Thyroid gland (tissue), 4 donors: ENCODE measurements at regions not wholly inside any gene's neighbourhood (a gene's known extent, or its start where the extent isn't known, plus 50 kb on each side); places are given as distances from the start of the nearest gene placed in this dataset.

Experiments
- DNase-seq, 2 donors: peaks; one replicate each; pipeline ENCODE4 v3.0.0-alpha.2; 2019
- H3K27ac ChIP-seq, 3 donors: fragments of 200-600 bp; sonication (generic); 1 replicate in 2 of 3; 2 replicates in 1 of 3; pipeline ENCODE4 v1.5.1; 2016 to 2019; ENCODE audit warnings: mild to moderate bottlenecking in 1 of 3, moderate library complexity in 1 of 3
- H3K27me3 ChIP-seq: fragments of 200-600 bp; sonication (generic); one replicate; pipeline ENCODE4 v1.5.1; 2019
- H3K36me3 ChIP-seq, 2 donors: fragments of 200-600 bp; sonication (generic); one replicate each; pipeline ENCODE4 v1.5.1; 2016 to 2019
- H3K4me1 ChIP-seq, 2 donors: fragments of 200-600 bp; sonication (generic); one replicate each; pipeline ENCODE4 v1.5.1; 2017 to 2019
- H3K4me3 ChIP-seq, 3 donors: fragments of 200-600 bp; sonication (generic); replicated peaks in 1 of 3; 1 replicate in 2 of 3; 2 replicates in 1 of 3; pipeline ENCODE4 v1.5.1; 2016; ENCODE audit warnings: mild to moderate bottlenecking in 1 of 3
- H3K9me3 ChIP-seq: fragments of 200-600 bp; sonication (generic); one replicate; pipeline ENCODE4 v1.5.1; 2017
- POLR2A ChIP-seq, 2 donors: fragments of 450-650 bp; IDR thresholded peaks; one replicate each; pipeline ENCODE4 v1.6.1; 2017; ENCODE audit warnings: antibody characterized with exemption in 2 of 2, mild to moderate bottlenecking in 2 of 2, moderate library complexity in 1 of 2
- WGBS, 2 donors: methylation state at CpG; one replicate each; pipeline ENCODE4 v1.1.5; 2017; 5-methylcytosine and 5-hydroxymethylcytosine counted together
- intact Hi-C: fragments of 100-400 bp; cut with DNase I; formaldehyde crosslinking; loops from one replicate; pipeline ENCODE4 v1.15.1; 2023
- TF ChIP-seq, protein P1 (sequence below), 6 experiments: fragments of 200-600 bp in 3 of 6; fragments of 450-650 bp in 3 of 6; sonication (generic) in 3 of 6; IDR thresholded peaks; one replicate each; pipeline ENCODE4 v1.5.1; 2016 to 2019; ENCODE audit warnings: antibody characterized with exemption in 6 of 6, mild to moderate bottlenecking in 2 of 6, inconsistent platforms in 1 of 6, moderate library complexity in 1 of 6

DNA sequence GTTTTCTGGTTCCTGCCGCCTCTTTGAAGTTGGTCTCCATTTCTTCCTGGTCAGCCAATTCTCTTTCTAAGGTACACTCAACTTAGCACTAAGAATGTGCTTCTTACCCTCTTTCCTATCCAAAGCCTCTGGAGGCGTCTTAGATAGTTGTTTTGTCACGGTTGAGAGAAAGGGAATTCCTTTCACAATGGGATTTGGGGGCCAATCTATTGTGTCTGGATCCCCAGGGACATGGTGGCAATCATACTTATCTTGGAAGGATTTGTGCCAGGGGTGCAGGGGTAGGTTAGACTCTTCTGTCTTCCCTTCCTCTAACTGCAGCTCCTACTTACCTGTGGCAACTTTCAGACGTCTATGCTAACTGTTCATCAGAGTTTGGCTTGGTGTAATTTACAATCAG is 287.1 kb downstream of the SOX2 start:
- H3K27me3 ChIP-seq: no peaks in the 10 kb centered on the region
- no peaks in the 10 kb centered on the region for H3K4me1 ChIP-seq
- no peak overlapping the region for H3K27ac ChIP-seq
- no peaks in the 10 kb centered on the region for H3K9me3 ChIP-seq
- 84 to 91% methylated on average over 4 of the region's 4 CpGs for WGBS, 2 donors
- no peak overlapping the region for H3K4me3 ChIP-seq
- H3K36me3 ChIP-seq: no peaks in the 10 kb centered on the region
- intact Hi-C loops: no loop called here
- DNase-seq: no peak
- no peak for TF ChIP-seq POLR2A (IDR thresholded peaks at IDR 0.05)
- TF ChIP-seq, protein P1, sequence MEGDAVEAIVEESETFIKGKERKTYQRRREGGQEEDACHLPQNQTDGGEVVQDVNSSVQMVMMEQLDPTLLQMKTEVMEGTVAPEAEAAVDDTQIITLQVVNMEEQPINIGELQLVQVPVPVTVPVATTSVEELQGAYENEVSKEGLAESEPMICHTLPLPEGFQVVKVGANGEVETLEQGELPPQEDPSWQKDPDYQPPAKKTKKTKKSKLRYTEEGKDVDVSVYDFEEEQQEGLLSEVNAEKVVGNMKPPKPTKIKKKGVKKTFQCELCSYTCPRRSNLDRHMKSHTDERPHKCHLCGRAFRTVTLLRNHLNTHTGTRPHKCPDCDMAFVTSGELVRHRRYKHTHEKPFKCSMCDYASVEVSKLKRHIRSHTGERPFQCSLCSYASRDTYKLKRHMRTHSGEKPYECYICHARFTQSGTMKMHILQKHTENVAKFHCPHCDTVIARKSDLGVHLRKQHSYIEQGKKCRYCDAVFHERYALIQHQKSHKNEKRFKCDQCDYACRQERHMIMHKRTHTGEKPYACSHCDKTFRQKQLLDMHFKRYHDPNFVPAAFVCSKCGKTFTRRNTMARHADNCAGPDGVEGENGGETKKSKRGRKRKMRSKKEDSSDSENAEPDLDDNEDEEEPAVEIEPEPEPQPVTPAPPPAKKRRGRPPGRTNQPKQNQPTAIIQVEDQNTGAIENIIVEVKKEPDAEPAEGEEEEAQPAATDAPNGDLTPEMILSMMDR (IDR thresholded peaks at IDR 0.05): no peak

DNA sequence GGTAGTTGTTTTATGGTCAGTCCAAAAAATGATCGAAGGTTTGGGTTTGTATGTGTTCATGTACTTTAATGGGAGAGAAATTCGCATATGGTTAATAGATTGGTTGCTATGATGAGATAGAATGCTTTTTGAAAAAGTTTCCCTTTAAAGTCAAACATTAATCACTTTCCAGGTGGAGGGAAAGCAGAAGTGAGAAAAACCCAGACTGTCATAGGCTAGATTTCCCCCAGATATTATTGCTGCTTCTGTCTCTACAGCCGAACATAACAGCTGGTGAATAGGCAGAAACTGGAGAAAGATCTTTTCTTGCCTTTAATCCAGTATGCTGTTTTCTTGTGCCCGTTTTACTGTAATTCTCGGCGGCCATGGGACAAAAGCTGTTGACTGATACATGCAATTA is 287.6 kb downstream of the SOX2 start:
- no peak overlapping the region for H3K27ac ChIP-seq
- TF ChIP-seq POLR2A (IDR thresholded peaks at IDR 0.05): no peak
- TF ChIP-seq, protein P1 (IDR thresholded peaks at IDR 0.05): no peak
- no peaks in the 10 kb centered on the region for H3K36me3 ChIP-seq
- 86 to 89% methylated on average over 6 of the region's 6 CpGs for WGBS, 2 donors
- H3K4me3 ChIP-seq: no peak overlapping the region
- intact Hi-C loops: no loop called here
- DNase-seq: no peak
- no peaks in the 10 kb centered on the region for H3K27me3 ChIP-seq
- no peaks in the 10 kb centered on the region for H3K4me1 ChIP-seq
- H3K9me3 ChIP-seq: no peaks in the 10 kb centered on the region

DNA sequence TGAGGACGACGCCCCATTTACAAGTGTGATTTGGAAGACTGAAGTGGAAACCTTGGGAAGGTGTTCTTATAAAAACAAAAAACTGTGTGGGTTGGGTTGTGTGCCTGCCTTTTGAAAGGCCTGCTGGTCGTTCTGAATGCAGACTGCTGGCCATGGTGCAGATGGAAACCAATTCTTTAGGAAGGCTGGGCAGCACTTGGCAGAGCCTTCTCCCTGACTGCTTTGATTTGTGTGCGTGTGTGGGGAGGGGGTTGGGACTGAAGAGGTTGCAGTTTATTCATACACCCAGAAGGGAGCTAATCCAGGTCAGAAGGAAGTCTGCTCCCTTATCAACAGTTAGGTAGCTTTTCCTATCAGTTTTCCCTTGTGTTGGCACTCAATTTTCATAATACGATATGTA is 288.7 kb downstream of the SOX2 start:
- DNase-seq: no peak
- TF ChIP-seq, protein P1 (IDR thresholded peaks at IDR 0.05): no peak
- no peak for TF ChIP-seq POLR2A (IDR thresholded peaks at IDR 0.05)
- 44 to 55% methylated on average over 5 of the region's 5 CpGs for WGBS, 2 donors
- no peaks in the 10 kb centered on the region for H3K4me1 ChIP-seq
- H3K27me3 ChIP-seq: no peaks in the 10 kb centered on the region
- intact Hi-C loops: no loop called here
- no peaks in the 10 kb centered on the region for H3K36me3 ChIP-seq
- H3K27ac ChIP-seq: no peak overlapping the region
- H3K4me3 ChIP-seq: no peak overlapping the region
- H3K9me3 ChIP-seq: no peaks in the 10 kb centered on the region

DNA sequence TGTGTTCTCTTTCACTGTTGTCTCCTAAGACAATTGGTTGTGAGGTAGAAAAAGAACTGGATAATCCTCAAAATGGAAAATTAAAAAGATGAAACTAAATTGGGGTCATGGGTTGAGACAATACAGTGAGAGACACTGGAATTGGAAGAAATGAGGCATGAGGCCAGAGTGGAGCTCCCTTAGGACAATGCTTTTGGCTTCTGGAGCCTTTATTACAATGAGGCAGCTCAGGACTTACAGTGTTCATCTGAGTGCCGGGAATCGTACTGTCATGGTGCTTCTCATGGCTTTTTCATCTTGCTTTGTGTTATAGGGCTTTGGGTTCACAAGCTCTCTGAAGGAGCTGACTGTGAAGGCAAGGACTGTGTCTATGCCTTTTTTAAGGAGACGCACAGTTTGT is 293.5 kb downstream of the SOX2 start:
- TF ChIP-seq, protein P1 (IDR thresholded peaks at IDR 0.05): no peak
- Histone ChIP-seq H3K27ac (no peak overlapping the region), H3K27me3 (no peaks in the 10 kb centered on the region), H3K36me3 (no peaks in the 10 kb centered on the region), H3K4me1 (no peaks in the 10 kb centered on the region), H3K9me3 (no peaks in the 10 kb centered on the region), H3K4me3 (no peak overlapping the region)
- intact Hi-C loops: no loop called here
- no peak for DNase-seq
- WGBS, 2 donors: 84 to 89% methylated on average over 3 of the region's 3 CpGs

DNA sequence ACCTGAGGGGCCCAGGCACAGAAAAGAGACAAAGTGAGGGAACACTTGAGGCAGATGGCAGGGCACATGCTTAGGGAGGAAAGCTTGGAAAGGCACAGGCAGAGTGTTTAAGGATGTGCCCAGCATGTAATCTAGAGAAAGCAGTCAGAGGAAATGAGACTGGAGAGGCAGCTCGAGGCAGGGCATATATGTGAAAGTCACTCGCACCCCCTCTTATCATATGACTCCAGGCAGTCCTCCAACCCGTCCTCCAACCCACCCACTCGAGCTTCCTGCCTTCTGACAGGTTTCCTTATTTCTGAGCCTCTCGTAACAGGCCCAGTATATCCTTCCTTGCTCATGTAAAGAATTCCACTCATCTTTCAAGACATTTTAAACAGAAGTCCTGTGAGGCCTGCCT is 294.0 kb downstream of the SOX2 start:
- 47 to 49% methylated on average over 5 of the region's 5 CpGs for WGBS, 2 donors
- TF ChIP-seq, protein P1 (IDR thresholded peaks at IDR 0.05): no peak
- no peak for TF ChIP-seq POLR2A (IDR thresholded peaks at IDR 0.05)
- intact Hi-C loops: no loop called here
- H3K4me3 ChIP-seq: no peak overlapping the region
- no peaks in the 10 kb centered on the region for H3K4me1 ChIP-seq
- H3K27me3 ChIP-seq: no peaks in the 10 kb centered on the region
- DNase-seq: no peak
- no peaks in the 10 kb centered on the region for H3K9me3 ChIP-seq
- H3K36me3 ChIP-seq: no peaks in the 10 kb centered on the region
- no peak overlapping the region for H3K27ac ChIP-seq
